Retinal pigment epithelial cell (primary cell): ENCODE measurements at regions not wholly inside any gene's neighbourhood (a gene's known extent, or its start where the extent isn't known, plus 50 kb on each side); places are given as distances from the start of the nearest gene placed in this dataset.

Experiments used
- DNase-seq: peaks from one replicate; pipeline ENCODE4 v3.0.0-alpha.2; 2010; ENCODE audit warnings: low read depth
- H3K4me3 ChIP-seq: 2 replicates; pipeline ENCODE4 v1.5.1; 2011; ENCODE audit warnings: mild to moderate bottlenecking, low read length, control low read depth, moderate library complexity
- TF ChIP-seq, protein P1 (sequence below): conservative IDR thresholded peaks from 2 replicates; pipeline ENCODE4 v1.5.1; 2011; ENCODE audit warnings: low read depth, low read length, control low read depth, inconsistent platforms

GRCh38 chr6:95318137-95318536, 259.2 kb upstream of the MANEA start:
- TF ChIP-seq, protein P1, sequence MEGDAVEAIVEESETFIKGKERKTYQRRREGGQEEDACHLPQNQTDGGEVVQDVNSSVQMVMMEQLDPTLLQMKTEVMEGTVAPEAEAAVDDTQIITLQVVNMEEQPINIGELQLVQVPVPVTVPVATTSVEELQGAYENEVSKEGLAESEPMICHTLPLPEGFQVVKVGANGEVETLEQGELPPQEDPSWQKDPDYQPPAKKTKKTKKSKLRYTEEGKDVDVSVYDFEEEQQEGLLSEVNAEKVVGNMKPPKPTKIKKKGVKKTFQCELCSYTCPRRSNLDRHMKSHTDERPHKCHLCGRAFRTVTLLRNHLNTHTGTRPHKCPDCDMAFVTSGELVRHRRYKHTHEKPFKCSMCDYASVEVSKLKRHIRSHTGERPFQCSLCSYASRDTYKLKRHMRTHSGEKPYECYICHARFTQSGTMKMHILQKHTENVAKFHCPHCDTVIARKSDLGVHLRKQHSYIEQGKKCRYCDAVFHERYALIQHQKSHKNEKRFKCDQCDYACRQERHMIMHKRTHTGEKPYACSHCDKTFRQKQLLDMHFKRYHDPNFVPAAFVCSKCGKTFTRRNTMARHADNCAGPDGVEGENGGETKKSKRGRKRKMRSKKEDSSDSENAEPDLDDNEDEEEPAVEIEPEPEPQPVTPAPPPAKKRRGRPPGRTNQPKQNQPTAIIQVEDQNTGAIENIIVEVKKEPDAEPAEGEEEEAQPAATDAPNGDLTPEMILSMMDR, result no peak

GRCh38 chr6:95321126-95321525, 256.2 kb upstream of the MANEA start:
- peak; percentile 11 for DNase-seq
- TF ChIP-seq, protein P1, result no peak
- no peak overlapping the region for H3K4me3 ChIP-seq

More at GRCh38 chr6:95318137-95318536, 259.2 kb upstream of the MANEA start:
- DNase-seq, result no peak
- no peak overlapping the region for H3K4me3 ChIP-seq

- TF ChIP-seq, protein P1, result no peak
- peak; percentile 87 for DNase-seq
- no peak overlapping the region for H3K4me3 ChIP-seq
Observed at GRCh38 chr6:95325916-95326315, 251.4 kb upstream of the MANEA start.

DNA sequence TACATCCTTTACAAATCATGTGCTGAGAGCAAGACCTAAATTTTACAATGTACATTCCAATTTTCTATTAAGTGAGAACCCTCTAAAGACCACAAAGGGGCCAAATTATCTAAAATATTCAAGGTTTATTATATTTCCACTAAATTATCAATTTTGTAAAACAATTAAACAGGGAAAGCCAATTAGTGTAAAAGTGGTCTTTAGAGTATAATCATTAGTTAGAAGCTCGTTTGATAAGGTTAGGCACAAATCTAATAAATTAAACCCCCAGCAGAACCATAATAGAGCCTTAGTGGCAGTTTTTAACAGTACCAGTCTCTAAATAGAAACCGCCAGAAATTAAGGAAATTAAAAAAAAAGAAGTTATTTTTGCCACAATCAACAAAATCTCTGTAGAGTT, 249.1 kb upstream of the MANEA start:
- H3K4me3 ChIP-seq, result no peak overlapping the region
- TF ChIP-seq, protein P1, result no peak
- no peak for DNase-seq

GRCh38 chr6:95352064-95352795, 225.1 kb upstream of the MANEA start:
- no peak overlapping the region for H3K4me3 ChIP-seq
- peak; percentile 13 for DNase-seq
- TF ChIP-seq, protein P1, result peak; percentile 55

DNA sequence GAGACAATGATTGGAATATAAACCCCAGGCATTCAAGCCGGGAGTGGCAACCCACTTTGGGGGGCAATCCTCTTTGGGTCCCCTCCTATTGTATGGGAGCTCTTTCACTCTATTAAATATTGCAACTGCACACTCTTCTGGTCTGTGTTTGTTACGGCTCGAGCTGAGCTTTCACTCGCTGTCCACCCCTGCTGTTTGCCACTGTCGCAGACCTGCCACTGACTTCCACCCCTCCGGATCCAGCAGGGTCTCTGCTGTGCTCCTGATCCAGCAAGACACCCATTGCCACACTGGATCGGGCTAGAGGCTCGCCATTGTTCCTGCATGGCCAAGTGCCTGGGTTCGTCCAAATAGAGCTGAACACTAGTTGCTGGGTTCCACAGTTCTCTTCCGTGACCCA, 222.8 kb upstream of the MANEA start:
- TF ChIP-seq, protein P1, result no peak
- DNase-seq, result no peak
- H3K4me3 ChIP-seq, result no peak overlapping the region

GRCh38 chr6:95357380-95358020, 219.8 kb upstream of the MANEA start:
- DNase-seq, result no peak
- TF ChIP-seq, protein P1, result no peak
- H3K4me3 ChIP-seq, result no peak overlapping the region
